ENCODE measurements at regions not wholly inside any gene's neighbourhood (a gene's known extent, or its start where the extent isn't known, plus 50 kb on each side); places are given as distances from the start of the nearest gene placed in this dataset.
"Not testable (repeated sequence)": the region's sequence is repeated elsewhere in the genome, so short reads cannot be mapped to it uniquely, and the experiment has no call there.

DNA sequence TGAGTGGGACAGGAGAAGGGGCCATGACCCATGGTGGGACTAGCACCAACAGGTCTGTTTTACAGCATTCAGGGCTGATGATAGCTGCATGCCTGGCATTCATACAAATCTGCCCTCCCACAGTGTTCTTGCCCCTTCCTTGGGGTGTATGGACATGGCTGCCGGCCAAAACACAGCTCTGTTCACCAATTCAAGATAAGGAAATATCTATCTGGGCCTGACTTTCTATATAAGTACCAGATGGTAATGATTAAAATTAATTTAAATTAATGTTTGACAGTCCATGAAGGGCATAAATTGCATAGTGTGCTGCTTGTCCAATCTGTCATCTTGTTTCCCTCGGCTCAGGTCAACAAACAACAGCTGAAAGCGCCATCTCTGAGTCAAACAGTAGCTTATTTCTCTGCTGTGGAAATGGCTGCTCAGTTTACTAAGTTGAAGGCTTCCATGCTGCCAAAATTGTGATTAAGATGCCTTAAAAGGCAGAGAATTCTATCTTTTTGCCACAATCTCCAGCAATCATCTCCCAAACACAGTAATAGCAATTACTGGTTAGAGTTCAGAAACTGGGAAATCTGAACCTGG is 67.0 kb upstream of the TSPAN7 start:
- ATAC-seq: no peak
- Histone ChIP-seq H3K27me3 (ENCODE audit: insufficient read depth) (no peaks in the 10 kb centered on the region), H2AFZ (no peak overlapping the region), H3K9me2 (ENCODE audit: insufficient read depth) (no peaks in the 10 kb centered on the region), H3K4me2 (no peak overlapping the region), H3F3A (replicated peaks; ENCODE audit: low read depth) (no peaks in the 10 kb centered on the region), H3K4me1 (ENCODE audit: insufficient read depth) (no peaks in the 10 kb centered on the region), H3K79me2 (replicated peaks; ENCODE audit: insufficient read depth) (no peaks in the 10 kb centered on the region), H3K36me3 (ENCODE audit: insufficient read depth) (no peaks in the 10 kb centered on the region), H3K4me3 (no peak overlapping the region), H3K27ac (ENCODE audit: low read depth) (no peak overlapping the region), H4K20me1 (replicated peaks; ENCODE audit: insufficient read depth) (no peaks in the 10 kb centered on the region)
- Mint-ChIP-seq H3K27me3 (ENCODE audit: insufficient read depth, low read depth, poor library complexity) (no peaks in the 10 kb centered on the region), H3K27ac (no peak overlapping the region), H3K4me1 (no peaks in the 10 kb centered on the region; the same call in 2 of the 3 replicates), H3K36me3 (ENCODE audit: low read depth) (no peaks in the 10 kb centered on the region), H3K9me3 (no peaks in the 10 kb centered on the region), H3K4me3 (no peak overlapping the region)
- no peak for DNase-seq (ENCODE audit: low spot score)
- TF ChIP-seq JUNB (IDR thresholded peaks at IDR 0.05; ENCODE audit: unreplicated experiment) (no peak), EZH2phosphoT487 (IDR thresholded peaks at IDR 0.05; ENCODE audit: unreplicated experiment) (no peak), STAT1 (IDR thresholded peaks at IDR 0.05; ENCODE audit: unreplicated experiment) (no peak)
- TF ChIP-seq, protein P1, sequence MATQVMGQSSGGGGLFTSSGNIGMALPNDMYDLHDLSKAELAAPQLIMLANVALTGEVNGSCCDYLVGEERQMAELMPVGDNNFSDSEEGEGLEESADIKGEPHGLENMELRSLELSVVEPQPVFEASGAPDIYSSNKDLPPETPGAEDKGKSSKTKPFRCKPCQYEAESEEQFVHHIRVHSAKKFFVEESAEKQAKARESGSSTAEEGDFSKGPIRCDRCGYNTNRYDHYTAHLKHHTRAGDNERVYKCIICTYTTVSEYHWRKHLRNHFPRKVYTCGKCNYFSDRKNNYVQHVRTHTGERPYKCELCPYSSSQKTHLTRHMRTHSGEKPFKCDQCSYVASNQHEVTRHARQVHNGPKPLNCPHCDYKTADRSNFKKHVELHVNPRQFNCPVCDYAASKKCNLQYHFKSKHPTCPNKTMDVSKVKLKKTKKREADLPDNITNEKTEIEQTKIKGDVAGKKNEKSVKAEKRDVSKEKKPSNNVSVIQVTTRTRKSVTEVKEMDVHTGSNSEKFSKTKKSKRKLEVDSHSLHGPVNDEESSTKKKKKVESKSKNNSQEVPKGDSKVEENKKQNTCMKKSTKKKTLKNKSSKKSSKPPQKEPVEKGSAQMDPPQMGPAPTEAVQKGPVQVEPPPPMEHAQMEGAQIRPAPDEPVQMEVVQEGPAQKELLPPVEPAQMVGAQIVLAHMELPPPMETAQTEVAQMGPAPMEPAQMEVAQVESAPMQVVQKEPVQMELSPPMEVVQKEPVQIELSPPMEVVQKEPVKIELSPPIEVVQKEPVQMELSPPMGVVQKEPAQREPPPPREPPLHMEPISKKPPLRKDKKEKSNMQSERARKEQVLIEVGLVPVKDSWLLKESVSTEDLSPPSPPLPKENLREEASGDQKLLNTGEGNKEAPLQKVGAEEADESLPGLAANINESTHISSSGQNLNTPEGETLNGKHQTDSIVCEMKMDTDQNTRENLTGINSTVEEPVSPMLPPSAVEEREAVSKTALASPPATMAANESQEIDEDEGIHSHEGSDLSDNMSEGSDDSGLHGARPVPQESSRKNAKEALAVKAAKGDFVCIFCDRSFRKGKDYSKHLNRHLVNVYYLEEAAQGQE (IDR thresholded peaks at IDR 0.05; ENCODE audit: unreplicated experiment): no peak
- TF ChIP-seq, protein P2, sequence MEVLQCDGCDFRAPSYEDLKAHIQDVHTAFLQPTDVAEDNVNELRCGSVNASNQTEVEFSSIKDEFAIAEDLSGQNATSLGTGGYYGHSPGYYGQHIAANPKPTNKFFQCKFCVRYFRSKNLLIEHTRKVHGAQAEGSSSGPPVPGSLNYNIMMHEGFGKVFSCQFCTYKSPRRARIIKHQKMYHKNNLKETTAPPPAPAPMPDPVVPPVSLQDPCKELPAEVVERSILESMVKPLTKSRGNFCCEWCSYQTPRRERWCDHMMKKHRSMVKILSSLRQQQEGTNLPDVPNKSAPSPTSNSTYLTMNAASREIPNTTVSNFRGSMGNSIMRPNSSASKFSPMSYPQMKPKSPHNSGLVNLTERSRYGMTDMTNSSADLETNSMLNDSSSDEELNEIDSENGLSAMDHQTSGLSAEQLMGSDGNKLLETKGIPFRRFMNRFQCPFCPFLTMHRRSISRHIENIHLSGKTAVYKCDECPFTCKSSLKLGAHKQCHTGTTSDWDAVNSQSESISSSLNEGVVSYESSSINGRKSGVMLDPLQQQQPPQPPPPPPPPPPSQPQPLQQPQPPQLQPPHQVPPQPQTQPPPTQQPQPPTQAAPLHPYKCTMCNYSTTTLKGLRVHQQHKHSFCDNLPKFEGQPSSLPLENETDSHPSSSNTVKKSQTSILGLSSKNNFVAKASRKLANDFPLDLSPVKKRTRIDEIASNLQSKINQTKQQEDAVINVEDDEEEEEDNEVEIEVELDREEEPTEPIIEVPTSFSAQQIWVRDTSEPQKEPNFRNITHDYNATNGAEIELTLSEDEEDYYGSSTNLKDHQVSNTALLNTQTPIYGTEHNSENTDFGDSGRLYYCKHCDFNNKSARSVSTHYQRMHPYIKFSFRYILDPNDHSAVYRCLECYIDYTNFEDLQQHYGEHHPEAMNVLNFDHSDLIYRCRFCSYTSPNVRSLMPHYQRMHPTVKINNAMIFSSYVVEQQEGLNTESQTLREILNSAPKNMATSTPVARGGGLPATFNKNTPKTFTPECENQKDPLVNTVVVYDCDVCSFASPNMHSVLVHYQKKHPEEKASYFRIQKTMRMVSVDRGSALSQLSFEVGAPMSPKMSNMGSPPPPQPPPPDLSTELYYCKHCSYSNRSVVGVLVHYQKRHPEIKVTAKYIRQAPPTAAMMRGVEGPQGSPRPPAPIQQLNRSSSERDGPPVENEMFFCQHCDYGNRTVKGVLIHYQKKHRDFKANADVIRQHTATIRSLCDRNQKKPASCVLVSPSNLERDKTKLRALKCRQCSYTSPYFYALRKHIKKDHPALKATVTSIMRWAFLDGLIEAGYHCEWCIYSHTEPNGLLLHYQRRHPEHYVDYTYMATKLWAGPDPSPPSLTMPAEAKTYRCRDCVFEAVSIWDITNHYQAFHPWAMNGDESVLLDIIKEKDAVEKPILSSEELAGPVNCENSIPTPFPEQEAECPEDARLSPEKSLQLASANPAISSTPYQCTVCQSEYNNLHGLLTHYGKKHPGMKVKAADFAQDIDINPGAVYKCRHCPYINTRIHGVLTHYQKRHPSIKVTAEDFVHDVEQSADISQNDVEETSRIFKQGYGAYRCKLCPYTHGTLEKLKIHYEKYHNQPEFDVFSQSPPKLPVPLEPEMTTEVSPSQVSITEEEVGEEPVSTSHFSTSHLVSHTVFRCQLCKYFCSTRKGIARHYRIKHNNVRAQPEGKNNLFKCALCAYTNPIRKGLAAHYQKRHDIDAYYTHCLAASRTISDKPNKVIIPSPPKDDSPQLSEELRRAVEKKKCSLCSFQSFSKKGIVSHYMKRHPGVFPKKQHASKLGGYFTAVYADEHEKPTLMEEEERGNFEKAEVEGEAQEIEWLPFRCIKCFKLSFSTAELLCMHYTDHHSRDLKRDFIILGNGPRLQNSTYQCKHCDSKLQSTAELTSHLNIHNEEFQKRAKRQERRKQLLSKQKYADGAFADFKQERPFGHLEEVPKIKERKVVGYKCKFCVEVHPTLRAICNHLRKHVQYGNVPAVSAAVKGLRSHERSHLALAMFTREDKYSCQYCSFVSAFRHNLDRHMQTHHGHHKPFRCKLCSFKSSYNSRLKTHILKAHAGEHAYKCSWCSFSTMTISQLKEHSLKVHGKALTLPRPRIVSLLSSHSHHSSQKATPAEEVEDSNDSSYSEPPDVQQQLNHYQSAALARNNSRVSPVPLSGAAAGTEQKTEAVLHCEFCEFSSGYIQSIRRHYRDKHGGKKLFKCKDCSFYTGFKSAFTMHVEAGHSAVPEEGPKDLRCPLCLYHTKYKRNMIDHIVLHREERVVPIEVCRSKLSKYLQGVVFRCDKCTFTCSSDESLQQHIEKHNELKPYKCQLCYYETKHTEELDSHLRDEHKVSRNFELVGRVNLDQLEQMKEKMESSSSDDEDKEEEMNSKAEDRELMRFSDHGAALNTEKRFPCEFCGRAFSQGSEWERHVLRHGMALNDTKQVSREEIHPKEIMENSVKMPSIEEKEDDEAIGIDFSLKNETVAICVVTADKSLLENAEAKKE (CRISPR knock-in tag; IDR thresholded peaks at IDR 0.05): no peak

DNA sequence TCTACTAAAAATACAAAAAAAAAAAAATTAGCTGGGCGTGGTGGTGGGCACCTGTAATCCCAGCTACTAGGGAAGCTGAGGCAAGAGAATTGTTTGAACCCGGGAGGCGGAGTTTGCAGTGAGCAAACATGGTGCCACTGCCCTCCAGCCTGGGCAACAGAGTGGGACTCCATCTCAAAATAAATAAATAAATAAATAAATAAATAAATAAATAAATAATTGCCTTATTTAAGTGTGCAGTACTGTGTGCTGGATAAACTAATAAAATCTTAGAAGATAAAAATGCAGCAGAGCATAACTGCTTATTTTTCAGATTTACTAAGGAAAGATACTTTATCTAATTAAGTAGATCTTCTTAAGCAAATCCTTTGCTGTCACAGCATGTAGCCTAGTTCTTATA is 61.7 kb upstream of the TSPAN7 start:
- H3K4me3 Mint-ChIP-seq; H4K20me1 ChIP-seq (replicated peaks; ENCODE audit: insufficient read depth); H3K36me3 ChIP-seq (ENCODE audit: insufficient read depth); H3F3A ChIP-seq (replicated peaks; ENCODE audit: low read depth); ATAC-seq; H3K9me2 ChIP-seq (ENCODE audit: insufficient read depth); H3K9me3 Mint-ChIP-seq; H3K79me2 ChIP-seq (replicated peaks; ENCODE audit: insufficient read depth); H3K4me1 ChIP-seq (ENCODE audit: insufficient read depth); H3K4me1 Mint-ChIP-seq; H3K27ac Mint-ChIP-seq; H3K27me3 Mint-ChIP-seq (ENCODE audit: insufficient read depth, low read depth, poor library complexity); H3K4me2 ChIP-seq; H2AFZ ChIP-seq; H3K36me3 Mint-ChIP-seq (ENCODE audit: low read depth); DNase-seq (ENCODE audit: low spot score); H3K27ac ChIP-seq (ENCODE audit: low read depth); H3K27me3 ChIP-seq (ENCODE audit: insufficient read depth); H3K4me3 ChIP-seq: not testable (repeated sequence)

Data from GM23338 (cell line).